ENCODE measurements at regions not wholly inside any gene's neighbourhood (a gene's known extent, or its start where the extent isn't known, plus 50 kb on each side); places are given as distances from the start of the nearest gene placed in this dataset.
"Not testable (repeated sequence)": the region's sequence is repeated elsewhere in the genome, so short reads cannot be mapped to it uniquely, and the experiment has no call there.

DNA sequence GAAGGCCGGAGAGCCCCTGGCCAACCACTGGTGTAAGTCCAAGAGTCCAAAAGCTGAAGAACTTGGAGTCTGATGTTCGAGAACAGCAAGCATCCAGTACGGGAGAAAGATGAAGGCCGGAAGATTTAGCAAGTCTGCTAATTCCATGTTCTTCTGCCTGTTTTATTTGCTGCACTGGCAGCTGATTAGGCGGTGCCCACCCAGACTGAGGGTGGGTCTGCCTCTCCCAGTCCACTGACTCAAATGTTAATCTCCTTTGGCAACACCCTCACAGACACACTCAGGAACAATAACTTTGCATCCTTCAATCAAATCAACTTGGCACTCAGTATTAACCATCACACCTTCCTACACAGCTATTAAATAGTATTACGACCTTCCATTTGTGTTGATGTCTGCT lies 168.6 kb downstream of the ALDH1A2 start:
- not testable (repeated sequence) for TF ChIP-seq RAD21 (IDR thresholded peaks at IDR 0.05); JUND (IDR thresholded peaks at IDR 0.05); ATF3 (IDR thresholded peaks at IDR 0.05); HNF4A (conservative IDR thresholded peaks at IDR 0.05); CTCF (IDR thresholded peaks at IDR 0.05; ENCODE audit: low read depth, low read length, missing input control); REST (IDR thresholded peaks at IDR 0.05); TAF1 (conservative IDR thresholded peaks at IDR 0.05); FOXA1 (IDR thresholded peaks at IDR 0.05); MAX (IDR thresholded peaks at IDR 0.05); FOXA2 (IDR thresholded peaks at IDR 0.05)

Measured in liver (tissue), 3 donors.